C4-2B (cell line): ENCODE measurements at regions not wholly inside any gene's neighbourhood (a gene's known extent, or its start where the extent isn't known, plus 50 kb on each side); places are given as distances from the start of the nearest gene placed in this dataset.
"Not testable (repeated sequence)": the region's sequence is repeated elsewhere in the genome, so short reads cannot be mapped to it uniquely, and the experiment has no call there.

Source experiments
- ZFX ChIP-seq: fragments of 450-650 bp; IDR thresholded peaks from 2 replicates; pipeline ENCODE4 v1.6.1; 2017
- TF ChIP-seq, protein P1 (sequence below): fragments of 450-650 bp; conservative IDR thresholded peaks from 2 replicates; pipeline ENCODE4 v1.5.1; 2017; ENCODE audit warnings: mild to moderate bottlenecking

- TF ChIP-seq, protein P1, sequence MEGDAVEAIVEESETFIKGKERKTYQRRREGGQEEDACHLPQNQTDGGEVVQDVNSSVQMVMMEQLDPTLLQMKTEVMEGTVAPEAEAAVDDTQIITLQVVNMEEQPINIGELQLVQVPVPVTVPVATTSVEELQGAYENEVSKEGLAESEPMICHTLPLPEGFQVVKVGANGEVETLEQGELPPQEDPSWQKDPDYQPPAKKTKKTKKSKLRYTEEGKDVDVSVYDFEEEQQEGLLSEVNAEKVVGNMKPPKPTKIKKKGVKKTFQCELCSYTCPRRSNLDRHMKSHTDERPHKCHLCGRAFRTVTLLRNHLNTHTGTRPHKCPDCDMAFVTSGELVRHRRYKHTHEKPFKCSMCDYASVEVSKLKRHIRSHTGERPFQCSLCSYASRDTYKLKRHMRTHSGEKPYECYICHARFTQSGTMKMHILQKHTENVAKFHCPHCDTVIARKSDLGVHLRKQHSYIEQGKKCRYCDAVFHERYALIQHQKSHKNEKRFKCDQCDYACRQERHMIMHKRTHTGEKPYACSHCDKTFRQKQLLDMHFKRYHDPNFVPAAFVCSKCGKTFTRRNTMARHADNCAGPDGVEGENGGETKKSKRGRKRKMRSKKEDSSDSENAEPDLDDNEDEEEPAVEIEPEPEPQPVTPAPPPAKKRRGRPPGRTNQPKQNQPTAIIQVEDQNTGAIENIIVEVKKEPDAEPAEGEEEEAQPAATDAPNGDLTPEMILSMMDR, result not testable (repeated sequence)
- TF ChIP-seq ZFX, result not testable (repeated sequence)
Observed at GRCh38 chr7:119300341-119300740, 972.6 kb upstream of the KCND2 start.
